ENCODE measurements at regions not wholly inside any gene's neighbourhood (a gene's known extent, or its start where the extent isn't known, plus 50 kb on each side); places are given as distances from the start of the nearest gene placed in this dataset.

- no peak for TF ChIP-seq POLR2A (IDR thresholded peaks at IDR 0.05)
- TF ChIP-seq CTCF (IDR thresholded peaks at IDR 0.05) = no peak
- no peak for TF ChIP-seq EP300 (IDR thresholded peaks at IDR 0.05)
Observed at GRCh38 chr21:19368944-19369343, 965.4 kb upstream of the TMPRSS15 start.
